Testis (tissue), 2 donors: ENCODE measurements at regions not wholly inside any gene's neighbourhood (a gene's known extent, or its start where the extent isn't known, plus 50 kb on each side); places are given as distances from the start of the nearest gene placed in this dataset.

Experiments used
- POLR2A ChIP-seq: fragments of 450-650 bp; IDR thresholded peaks from one replicate; pipeline ENCODE4 v1.6.1; 2017; ENCODE audit warnings: antibody characterized with exemption, mild to moderate bottlenecking, moderate library complexity
- TF ChIP-seq, protein P1 (sequence below), 3 experiments: fragments of 450-650 bp in 2 of 3; fragments of 200-600 bp in 1 of 3; sonication (generic) in 1 of 3; IDR thresholded peaks; one replicate each; pipeline ENCODE4 v1.5.1; 2016 to 2019; ENCODE audit warnings: antibody characterized with exemption in 3 of 3, mild to moderate bottlenecking in 2 of 3, moderate library complexity in 1 of 3

DNA sequence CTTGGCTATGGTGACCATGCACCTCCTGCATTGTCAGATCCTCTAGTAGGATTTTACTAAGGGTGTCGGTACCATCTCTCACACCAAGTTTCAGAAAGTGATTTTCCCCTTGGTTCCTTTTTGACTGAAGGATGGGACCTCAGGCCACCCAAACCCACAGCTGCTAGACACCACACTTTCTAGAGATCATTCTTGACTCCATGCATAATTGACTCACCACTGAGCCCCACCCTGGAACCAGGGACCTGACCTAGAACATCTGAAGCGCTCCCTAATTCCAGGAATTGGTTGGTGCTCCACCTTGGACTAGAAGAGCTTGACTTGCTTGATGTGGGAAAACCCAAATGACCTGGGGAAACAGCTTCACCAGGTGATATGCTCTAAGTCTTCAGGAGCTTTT, 206.8 kb upstream of the EGLN3 start:
- TF ChIP-seq POLR2A = no peak
- TF ChIP-seq, protein P1, sequence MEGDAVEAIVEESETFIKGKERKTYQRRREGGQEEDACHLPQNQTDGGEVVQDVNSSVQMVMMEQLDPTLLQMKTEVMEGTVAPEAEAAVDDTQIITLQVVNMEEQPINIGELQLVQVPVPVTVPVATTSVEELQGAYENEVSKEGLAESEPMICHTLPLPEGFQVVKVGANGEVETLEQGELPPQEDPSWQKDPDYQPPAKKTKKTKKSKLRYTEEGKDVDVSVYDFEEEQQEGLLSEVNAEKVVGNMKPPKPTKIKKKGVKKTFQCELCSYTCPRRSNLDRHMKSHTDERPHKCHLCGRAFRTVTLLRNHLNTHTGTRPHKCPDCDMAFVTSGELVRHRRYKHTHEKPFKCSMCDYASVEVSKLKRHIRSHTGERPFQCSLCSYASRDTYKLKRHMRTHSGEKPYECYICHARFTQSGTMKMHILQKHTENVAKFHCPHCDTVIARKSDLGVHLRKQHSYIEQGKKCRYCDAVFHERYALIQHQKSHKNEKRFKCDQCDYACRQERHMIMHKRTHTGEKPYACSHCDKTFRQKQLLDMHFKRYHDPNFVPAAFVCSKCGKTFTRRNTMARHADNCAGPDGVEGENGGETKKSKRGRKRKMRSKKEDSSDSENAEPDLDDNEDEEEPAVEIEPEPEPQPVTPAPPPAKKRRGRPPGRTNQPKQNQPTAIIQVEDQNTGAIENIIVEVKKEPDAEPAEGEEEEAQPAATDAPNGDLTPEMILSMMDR (IDR thresholded peaks at IDR 0.05) = no peak
